Loucy (cell line): ENCODE measurements at regions not wholly inside any gene's neighbourhood (a gene's known extent, or its start where the extent isn't known, plus 50 kb on each side); places are given as distances from the start of the nearest gene placed in this dataset.
"Not testable (repeated sequence)": the region's sequence is repeated elsewhere in the genome, so short reads cannot be mapped to it uniquely, and the experiment has no call there.

Experiments
- EZH2phosphoT487 ChIP-seq: fragments of 200-600 bp; IDR thresholded peaks from 2 replicates; pipeline ENCODE4 v1.6.1; 2018; ENCODE audit warnings: antibody characterized with exemption, mild to moderate bottlenecking, moderate library complexity, borderline replicate concordance
- TF ChIP-seq, protein P1 (sequence below): fragments of 200-600 bp; sonication (generic); conservative IDR thresholded peaks from 2 replicates; pipeline ENCODE4 v1.5.1; 2014; ENCODE audit warnings: mild to moderate bottlenecking, antibody characterized with exemption, low read length

DNA sequence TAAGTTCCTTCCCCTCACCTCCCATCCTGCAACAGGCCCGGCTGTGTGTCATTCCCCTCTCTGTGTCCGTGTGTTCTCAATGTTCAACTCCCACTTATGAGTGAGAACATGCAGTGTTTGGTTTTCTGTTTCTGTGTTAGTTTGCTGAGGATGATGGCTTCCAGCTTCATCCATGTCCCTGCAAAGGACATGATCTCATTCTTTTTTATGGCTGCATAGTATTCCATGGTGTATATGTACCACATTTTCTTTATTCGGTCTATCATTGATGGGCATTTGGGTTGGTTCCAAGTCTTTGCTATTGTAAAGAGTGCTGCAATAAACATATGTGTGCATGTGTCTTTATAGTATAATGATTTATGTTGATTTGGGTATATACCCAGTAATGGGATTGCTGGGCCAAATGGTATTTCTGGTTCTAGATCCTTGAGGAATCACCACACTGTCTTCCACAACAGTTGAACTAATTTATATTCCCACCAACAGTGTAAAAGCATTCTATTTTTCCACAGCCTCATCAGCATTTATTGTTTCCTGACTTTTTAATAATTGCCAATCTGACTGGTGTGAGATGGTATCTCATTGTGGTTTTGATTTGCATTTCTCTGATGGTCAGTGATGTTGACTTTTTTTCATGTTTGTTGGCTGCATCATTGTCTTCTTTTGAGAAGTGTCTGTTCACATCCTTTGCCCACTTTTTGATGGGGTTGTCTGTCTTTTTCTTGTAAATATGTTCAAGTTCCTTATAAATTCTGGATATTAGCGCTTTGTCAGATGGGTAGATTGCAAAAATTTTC, 174.1 kb upstream of the PHACTR1 start:
- TF ChIP-seq, protein P1, sequence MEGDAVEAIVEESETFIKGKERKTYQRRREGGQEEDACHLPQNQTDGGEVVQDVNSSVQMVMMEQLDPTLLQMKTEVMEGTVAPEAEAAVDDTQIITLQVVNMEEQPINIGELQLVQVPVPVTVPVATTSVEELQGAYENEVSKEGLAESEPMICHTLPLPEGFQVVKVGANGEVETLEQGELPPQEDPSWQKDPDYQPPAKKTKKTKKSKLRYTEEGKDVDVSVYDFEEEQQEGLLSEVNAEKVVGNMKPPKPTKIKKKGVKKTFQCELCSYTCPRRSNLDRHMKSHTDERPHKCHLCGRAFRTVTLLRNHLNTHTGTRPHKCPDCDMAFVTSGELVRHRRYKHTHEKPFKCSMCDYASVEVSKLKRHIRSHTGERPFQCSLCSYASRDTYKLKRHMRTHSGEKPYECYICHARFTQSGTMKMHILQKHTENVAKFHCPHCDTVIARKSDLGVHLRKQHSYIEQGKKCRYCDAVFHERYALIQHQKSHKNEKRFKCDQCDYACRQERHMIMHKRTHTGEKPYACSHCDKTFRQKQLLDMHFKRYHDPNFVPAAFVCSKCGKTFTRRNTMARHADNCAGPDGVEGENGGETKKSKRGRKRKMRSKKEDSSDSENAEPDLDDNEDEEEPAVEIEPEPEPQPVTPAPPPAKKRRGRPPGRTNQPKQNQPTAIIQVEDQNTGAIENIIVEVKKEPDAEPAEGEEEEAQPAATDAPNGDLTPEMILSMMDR: not testable (repeated sequence)
- not testable (repeated sequence) for TF ChIP-seq EZH2phosphoT487
